ENCODE measurements at regions not wholly inside any gene's neighbourhood (a gene's known extent, or its start where the extent isn't known, plus 50 kb on each side); places are given as distances from the start of the nearest gene placed in this dataset.
"Not testable (repeated sequence)": the region's sequence is repeated elsewhere in the genome, so short reads cannot be mapped to it uniquely, and the experiment has no call there.

GRCh38 chr1:214095896-214096295 is 108.1 kb downstream of the PROX1 start:
- not testable (repeated sequence) for H3K27ac Mint-ChIP-seq

GRCh38 chr1:214101246-214101645 is 113.5 kb downstream of the PROX1 start:
- Mint-ChIP-seq H3K4me3 (no peak overlapping the region), H3K27me3 (no peaks in the 10 kb centered on the region), H3K9me3 (peaks cover 0 to 5% (median 0%) of the 10 kb centered on the region in 7 donors), H3K4me1 (no peaks in the 10 kb centered on the region), H3K36me3 (no peaks in the 10 kb centered on the region), H3K27ac (no peak overlapping the region)
- DNase-seq (no peak), ATAC-seq (ENCODE audit: low read depth in 2 of 2) (no peak)

More at GRCh38 chr1:214095896-214096295, 108.1 kb downstream of the PROX1 start:
- H3K27me3 Mint-ChIP-seq = peaks cover 0 to 16% (median 10%) of the 10 kb centered on the region in 3 donors
- H3K9me3 Mint-ChIP-seq; H3K4me3 Mint-ChIP-seq; H3K4me1 Mint-ChIP-seq; DNase-seq; ATAC-seq (ENCODE audit: low read depth in 2 of 2); H3K36me3 Mint-ChIP-seq: not testable (repeated sequence)

- no peak for DNase-seq
- H3K4me1 Mint-ChIP-seq = no peaks in the 10 kb centered on the region
- ATAC-seq (ENCODE audit: low read depth in 2 of 2) = no peak
- no peak overlapping the region for H3K4me3 Mint-ChIP-seq
- no peak overlapping the region for H3K27ac Mint-ChIP-seq
- H3K36me3 Mint-ChIP-seq = no peaks in the 10 kb centered on the region
- peaks cover 0 to 5% (median 0%) of the 10 kb centered on the region in 7 donors for H3K9me3 Mint-ChIP-seq
- no peaks in the 10 kb centered on the region for H3K27me3 Mint-ChIP-seq
Measured at GRCh38 chr1:214101828-214102227, 114.1 kb downstream of the PROX1 start.

- no peaks in the 10 kb centered on the region for H3K36me3 Mint-ChIP-seq
- ATAC-seq (ENCODE audit: low read depth in 2 of 2) (no peak), DNase-seq (no peak)
- H3K27me3 Mint-ChIP-seq = no peaks in the 10 kb centered on the region
- H3K4me1 Mint-ChIP-seq = no peaks in the 10 kb centered on the region
- no peak overlapping the region for H3K4me3 Mint-ChIP-seq
- H3K27ac Mint-ChIP-seq = no peak overlapping the region
- H3K9me3 Mint-ChIP-seq = peaks cover 0 to 5% (median 0%) of the 10 kb centered on the region in 7 donors
Measured at GRCh38 chr1:214102907-214103306, 115.1 kb downstream of the PROX1 start.

GRCh38 chr1:214103778-214104177 is 116.0 kb downstream of the PROX1 start:
- no peaks in the 10 kb centered on the region for H3K27me3 Mint-ChIP-seq
- no peaks in the 10 kb centered on the region for H3K4me1 Mint-ChIP-seq
- H3K36me3 Mint-ChIP-seq = no peaks in the 10 kb centered on the region
- H3K27ac Mint-ChIP-seq = no peak overlapping the region
- DNase-seq (no peak), ATAC-seq (ENCODE audit: low read depth in 2 of 2) (no peak)
- no peak overlapping the region for H3K4me3 Mint-ChIP-seq
- H3K9me3 Mint-ChIP-seq = peaks cover 0 to 5% (median 0%) of the 10 kb centered on the region in 7 donors

- Mint-ChIP-seq H3K27me3 (no peaks in the 10 kb centered on the region), H3K4me1 (no peaks in the 10 kb centered on the region), H3K27ac (no peak overlapping the region), H3K9me3 (peaks cover 0 to 5% (median 0%) of the 10 kb centered on the region in 7 donors), H3K36me3 (no peaks in the 10 kb centered on the region), H3K4me3 (no peak overlapping the region)
- no peak for ATAC-seq (ENCODE audit: low read depth in 2 of 2)
- DNase-seq = no peak
Measured at GRCh38 chr1:214106375-214106774, 118.6 kb downstream of the PROX1 start.

GRCh38 chr1:214107322-214108096 is 119.7 kb downstream of the PROX1 start:
- Mint-ChIP-seq H3K4me1 (no peaks in the 10 kb centered on the region), H3K27ac (no peak overlapping the region), H3K27me3 (no peaks in the 10 kb centered on the region), H3K4me3 (no peak overlapping the region), H3K36me3 (no peaks in the 10 kb centered on the region), H3K9me3 (peaks cover 0 to 5% (median 0%) of the 10 kb centered on the region in 7 donors)
- DNase-seq (no peak), ATAC-seq (ENCODE audit: low read depth in 2 of 2) (no peak)

DNA sequence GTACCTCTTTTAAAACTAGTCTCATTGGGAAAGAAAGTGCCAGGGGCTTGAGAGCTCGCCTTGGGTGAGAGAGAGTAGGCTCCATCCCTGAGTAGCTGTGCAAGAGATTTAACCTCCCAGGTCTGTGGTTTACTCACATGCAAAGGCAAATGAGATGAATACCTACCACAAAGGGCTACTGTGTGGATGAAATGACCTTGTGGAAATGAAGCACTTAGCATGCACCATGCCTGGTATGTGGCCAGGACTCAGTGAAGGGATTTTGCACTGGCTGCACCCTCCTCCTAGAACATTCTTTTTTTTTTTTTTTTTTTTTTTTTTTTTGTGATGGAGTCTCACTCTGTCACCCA is 120.3 kb downstream of the PROX1 start:
- Mint-ChIP-seq H3K27ac (no peak overlapping the region), H3K4me3 (no peak overlapping the region), H3K36me3 (no peaks in the 10 kb centered on the region), H3K9me3 (peaks cover 0 to 5% (median 0%) of the 10 kb centered on the region in 7 donors), H3K4me1 (no peaks in the 10 kb centered on the region), H3K27me3 (no peaks in the 10 kb centered on the region)
- DNase-seq = no peak
- no peak for ATAC-seq (ENCODE audit: low read depth in 2 of 2)

GRCh38 chr1:214111796-214112195 is 124.0 kb downstream of the PROX1 start:
- DNase-seq = no peak
- no peak overlapping the region for H3K27ac Mint-ChIP-seq

DNA sequence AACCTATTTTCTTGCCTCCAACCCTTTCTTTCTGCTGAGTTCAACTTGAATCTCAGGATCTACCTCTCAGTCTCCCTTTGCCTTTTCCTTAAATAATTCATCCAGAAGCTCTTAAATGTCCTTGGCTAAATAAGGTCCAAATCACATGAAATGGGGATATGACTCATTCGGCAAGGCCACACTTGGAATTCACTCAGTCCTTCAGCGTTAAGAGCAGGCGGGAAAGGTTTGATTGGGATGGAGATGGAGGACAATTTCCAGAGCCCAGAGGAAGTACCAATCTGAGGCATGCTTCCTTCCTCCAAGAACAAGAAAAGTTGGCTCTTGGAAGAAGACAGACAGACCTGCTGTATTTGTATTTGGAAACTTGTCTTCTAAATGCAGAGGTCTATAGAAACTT is 128.5 kb downstream of the PROX1 start:
- H3K4me1 Mint-ChIP-seq = no peaks in the 10 kb centered on the region
- peaks cover 0 to 18% of the 10 kb centered on the region in 2 donors for H3K36me3 Mint-ChIP-seq
- H3K27me3 Mint-ChIP-seq = no peaks in the 10 kb centered on the region
- peaks cover 5 to 37% (median 23%) of the 10 kb centered on the region in 7 donors for H3K9me3 Mint-ChIP-seq
- no peak overlapping the region for H3K27ac Mint-ChIP-seq
- DNase-seq = no peak
- no peak overlapping the region for H3K4me3 Mint-ChIP-seq
- ATAC-seq (ENCODE audit: low read depth in 2 of 2) = no peak

More at GRCh38 chr1:214111796-214112195, 124.0 kb downstream of the PROX1 start:
- Mint-ChIP-seq H3K4me1 (no peaks in the 10 kb centered on the region), H3K27me3 (no peaks in the 10 kb centered on the region), H3K36me3 (peaks cover 0 to 2% of the 10 kb centered on the region in 2 donors), H3K4me3 (no peak overlapping the region), H3K9me3 (peaks cover 0 to 12% (median 2%) of the 10 kb centered on the region in 7 donors)
- no peak for ATAC-seq (ENCODE audit: low read depth in 2 of 2)

DNA sequence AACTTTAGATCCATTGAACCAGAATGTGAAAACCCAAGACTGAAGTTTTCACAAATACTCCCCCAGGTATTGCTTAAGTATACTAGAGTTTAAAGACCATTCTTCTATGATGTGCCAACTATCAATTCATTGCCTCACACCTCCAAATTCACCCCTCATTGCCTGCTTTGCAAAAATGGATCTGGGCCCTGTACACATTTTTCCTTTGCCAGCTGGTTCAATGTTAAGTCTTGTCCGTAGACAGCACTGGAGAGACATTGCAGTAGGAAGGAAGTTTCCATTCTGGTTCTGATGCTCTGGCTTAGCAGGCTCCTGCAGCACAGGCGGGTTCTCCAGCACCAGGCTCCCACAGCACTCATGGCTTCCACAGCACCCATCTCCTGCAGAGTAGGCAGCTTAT is 130.0 kb downstream of the PROX1 start:
- Mint-ChIP-seq H3K9me3 (peaks cover 7 to 37% (median 23%) of the 10 kb centered on the region in 7 donors), H3K27ac (no peak overlapping the region), H3K36me3 (peaks cover 0 to 18% of the 10 kb centered on the region in 2 donors), H3K27me3 (peaks cover 0 to 10% (median 10%) of the 10 kb centered on the region in 3 donors), H3K4me3 (no peak overlapping the region), H3K4me1 (no peaks in the 10 kb centered on the region)
- no peak for ATAC-seq (ENCODE audit: low read depth in 2 of 2)
- DNase-seq = no peak

- Mint-ChIP-seq H3K4me1 (no peaks in the 10 kb centered on the region), H3K27me3 (peaks cover 6 to 19% (median 16%) of the 10 kb centered on the region in 3 donors), H3K27ac (no peak overlapping the region), H3K4me3 (no peak overlapping the region), H3K9me3 (peaks cover 7 to 29% (median 23%) of the 10 kb centered on the region in 7 donors), H3K36me3 (peaks cover 0 to 18% of the 10 kb centered on the region in 2 donors)
- ATAC-seq (ENCODE audit: low read depth in 2 of 2) = no peak
- DNase-seq = no peak
Measured at GRCh38 chr1:214120191-214120590, 132.4 kb downstream of the PROX1 start.

GRCh38 chr1:214120951-214121350 is 133.2 kb downstream of the PROX1 start:
- Mint-ChIP-seq H3K9me3 (peaks cover 7 to 29% (median 23%) of the 10 kb centered on the region in 7 donors), H3K4me3 (no peak overlapping the region), H3K27ac (no peak overlapping the region), H3K36me3 (peaks cover 0 to 18% of the 10 kb centered on the region in 2 donors), H3K27me3 (peaks cover 6 to 19% (median 16%) of the 10 kb centered on the region in 3 donors), H3K4me1 (no peaks in the 10 kb centered on the region)
- ATAC-seq (ENCODE audit: low read depth in 2 of 2) (no peak), DNase-seq (no peak)

DNA sequence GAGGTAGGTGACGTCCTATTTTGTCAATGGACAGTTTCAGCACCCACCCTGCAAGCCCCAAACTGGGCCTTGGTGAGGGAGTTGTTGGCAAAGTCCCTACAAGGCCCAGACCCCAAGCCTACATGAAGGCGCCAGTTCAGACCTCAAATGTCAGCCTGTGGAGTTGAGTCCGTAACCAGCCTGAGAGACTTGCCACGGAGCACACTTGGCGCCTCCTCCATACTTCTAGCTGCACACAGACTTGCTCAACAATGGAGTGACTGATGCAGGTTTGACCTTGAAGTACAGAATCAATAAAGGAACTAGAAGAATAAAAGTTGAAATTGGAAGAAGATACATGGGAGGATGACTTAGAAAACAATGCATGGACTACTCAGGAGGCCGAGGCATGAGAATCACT is 134.3 kb downstream of the PROX1 start:
- H3K4me3 Mint-ChIP-seq = no peak overlapping the region
- peaks cover 6 to 24% (median 20%) of the 10 kb centered on the region in 7 donors for H3K9me3 Mint-ChIP-seq
- no peaks in the 10 kb centered on the region for H3K4me1 Mint-ChIP-seq
- peaks cover 0 to 13% of the 10 kb centered on the region in 2 donors for H3K36me3 Mint-ChIP-seq
- no peak overlapping the region for H3K27ac Mint-ChIP-seq
- ATAC-seq (ENCODE audit: low read depth in 2 of 2) (no peak), DNase-seq (no peak)
- H3K27me3 Mint-ChIP-seq = peaks cover 6 to 19% (median 16%) of the 10 kb centered on the region in 3 donors
